NT2/D1 (cell line): ENCODE measurements at regions not wholly inside any gene's neighbourhood (a gene's known extent, or its start where the extent isn't known, plus 50 kb on each side); places are given as distances from the start of the nearest gene placed in this dataset.

ENCODE experiments used
- DNase-seq: peaks from one replicate; pipeline ENCODE4 v3.0.0-alpha.2; 2011; ENCODE audit warnings: low read depth, low spot score
- H3K27me3 ChIP-seq: 2 replicates; pipeline ENCODE4 v1.6.0; 2011; ENCODE audit warnings: mild to moderate bottlenecking; ENCODE audit not compliant: insufficient read length, insufficient read depth
- H3K36me3 ChIP-seq: 2 replicates; pipeline ENCODE4 v1.6.1; 2011; ENCODE audit warnings: mild to moderate bottlenecking, low read length, mixed read lengths; ENCODE audit not compliant: insufficient read depth, insufficient read length
- H3K4me1 ChIP-seq: 2 replicates; pipeline ENCODE4 v1.5.1; 2011; ENCODE audit not compliant: insufficient read depth, insufficient read length
- H3K4me3 ChIP-seq: 2 replicates; pipeline ENCODE4 v1.5.1; 2011; ENCODE audit warnings: low read depth; ENCODE audit not compliant: insufficient read length
- H3K9ac ChIP-seq: 2 replicates; pipeline ENCODE4 v1.6.0; 2011; ENCODE audit warnings: low read depth; ENCODE audit not compliant: insufficient read length
- H3K9me3 ChIP-seq: 2 replicates; pipeline ENCODE4 v1.5.1; 2011; ENCODE audit warnings: mild to moderate bottlenecking, low read length; ENCODE audit not compliant: insufficient read depth
- SUZ12 ChIP-seq: IDR thresholded peaks from 2 replicates; pipeline ENCODE4 v1.6.1; 2011; ENCODE audit not compliant: insufficient read length, insufficient read depth; ENCODE audit errors: extremely low read depth
- YY1 ChIP-seq: IDR thresholded peaks from 2 replicates; pipeline ENCODE4 v1.6.1; 2011; ENCODE audit not compliant: insufficient read length, insufficient read depth
- ZNF274 ChIP-seq: IDR thresholded peaks from 2 replicates; pipeline ENCODE4 v1.6.1; 2011; ENCODE audit warnings: mild to moderate bottlenecking, low read depth, low read length

DNA sequence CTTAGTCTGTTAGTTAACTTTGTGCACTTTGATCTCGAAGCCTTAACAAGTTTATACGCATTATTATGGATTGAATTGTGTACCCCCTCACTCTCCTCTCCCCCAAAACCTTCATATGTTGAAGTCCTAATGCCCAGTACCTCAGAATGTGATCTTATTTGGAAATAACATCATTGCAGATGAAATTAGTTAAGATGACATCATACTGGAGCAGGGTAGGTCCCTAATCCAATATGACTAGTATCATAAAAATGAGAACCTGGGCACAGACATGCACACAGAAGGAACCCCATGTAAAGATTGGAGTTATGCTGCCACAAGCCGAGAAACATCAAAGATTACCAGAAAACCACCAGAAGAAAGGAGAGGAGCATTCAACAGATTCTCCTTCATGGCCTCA lies 85.8 kb upstream of the TSC22D1 start:
- H3K9ac ChIP-seq: no peak overlapping the region
- no peaks in the 10 kb centered on the region for H3K9me3 ChIP-seq
- no peak overlapping the region for H3K4me3 ChIP-seq
- no peak for DNase-seq
- H3K4me1 ChIP-seq: no peaks in the 10 kb centered on the region
- TF ChIP-seq ZNF274 (no peak), SUZ12 (no peak), YY1 (no peak)
- H3K27me3 ChIP-seq: peaks cover 3% of the 10 kb centered on the region
- no peaks in the 10 kb centered on the region for H3K36me3 ChIP-seq

GRCh38 chr13:44660050-44660449 lies 83.9 kb upstream of the TSC22D1 start:
- Histone ChIP-seq H3K27me3 (peaks cover 3% of the 10 kb centered on the region), H3K36me3 (no peaks in the 10 kb centered on the region), H3K4me1 (no peaks in the 10 kb centered on the region), H3K4me3 (no peak overlapping the region), H3K9me3 (no peaks in the 10 kb centered on the region), H3K9ac (no peak overlapping the region)
- no peak for DNase-seq
- TF ChIP-seq YY1 (no peak), SUZ12 (no peak), ZNF274 (no peak)

- peaks cover 3% of the 10 kb centered on the region for H3K4me1 ChIP-seq
- TF ChIP-seq YY1: no peak
- no peak for TF ChIP-seq SUZ12
- no peak for TF ChIP-seq ZNF274
- DNase-seq: no peak
- no peak overlapping the region for H3K4me3 ChIP-seq
- no peak overlapping the region for H3K9ac ChIP-seq
- no peaks in the 10 kb centered on the region for H3K9me3 ChIP-seq
- no peaks in the 10 kb centered on the region for H3K27me3 ChIP-seq
- H3K36me3 ChIP-seq: no peaks in the 10 kb centered on the region
Measured at GRCh38 chr13:44652962-44653660, 77.0 kb upstream of the TSC22D1 start.

DNA sequence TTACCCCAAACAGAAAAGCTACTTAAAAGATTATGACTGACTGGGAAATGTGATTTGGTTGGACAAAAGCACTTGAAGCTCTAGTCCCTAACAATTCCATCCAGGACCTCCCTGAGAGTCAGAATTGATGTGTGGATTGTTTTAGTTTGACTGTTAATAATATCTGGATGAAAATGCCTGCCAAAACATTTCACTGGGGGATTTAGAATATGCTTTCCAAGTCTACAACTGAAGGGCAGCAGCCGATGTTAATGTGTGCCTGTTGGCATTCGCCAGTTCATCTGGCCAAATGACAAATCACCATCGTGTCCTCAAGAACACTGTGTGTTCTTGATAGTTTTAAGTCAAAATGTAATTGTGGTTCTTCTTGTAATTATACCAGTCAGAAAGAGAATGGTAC lies 76.0 kb upstream of the TSC22D1 start:
- TF ChIP-seq SUZ12 (no peak), ZNF274 (no peak), YY1 (no peak)
- no peak overlapping the region for H3K9ac ChIP-seq
- no peak for DNase-seq
- H3K36me3 ChIP-seq: no peaks in the 10 kb centered on the region
- H3K4me3 ChIP-seq: no peak overlapping the region
- peaks cover 3% of the 10 kb centered on the region for H3K4me1 ChIP-seq
- H3K9me3 ChIP-seq: no peaks in the 10 kb centered on the region
- no peaks in the 10 kb centered on the region for H3K27me3 ChIP-seq

- no peak for TF ChIP-seq YY1
- TF ChIP-seq SUZ12: no peak
- TF ChIP-seq ZNF274: no peak
- no peaks in the 10 kb centered on the region for H3K9me3 ChIP-seq
- H3K27me3 ChIP-seq: no peaks in the 10 kb centered on the region
- H3K9ac ChIP-seq: no peak overlapping the region
- H3K4me1 ChIP-seq: peaks cover 3% of the 10 kb centered on the region
- no peak overlapping the region for H3K4me3 ChIP-seq
- no peaks in the 10 kb centered on the region for H3K36me3 ChIP-seq
- no peak for DNase-seq
Measured at GRCh38 chr13:44651724-44652123, 75.6 kb upstream of the TSC22D1 start.

- Histone ChIP-seq H3K27me3 (no peaks in the 10 kb centered on the region), H3K9ac (no peak overlapping the region), H3K4me3 (no peak overlapping the region), H3K4me1 (peaks cover 3% of the 10 kb centered on the region), H3K9me3 (no peaks in the 10 kb centered on the region), H3K36me3 (no peaks in the 10 kb centered on the region)
- no peak for TF ChIP-seq YY1
- TF ChIP-seq ZNF274: no peak
- TF ChIP-seq SUZ12: no peak
- DNase-seq: no peak
Measured at GRCh38 chr13:44651209-44651608, 75.1 kb upstream of the TSC22D1 start.

DNA sequence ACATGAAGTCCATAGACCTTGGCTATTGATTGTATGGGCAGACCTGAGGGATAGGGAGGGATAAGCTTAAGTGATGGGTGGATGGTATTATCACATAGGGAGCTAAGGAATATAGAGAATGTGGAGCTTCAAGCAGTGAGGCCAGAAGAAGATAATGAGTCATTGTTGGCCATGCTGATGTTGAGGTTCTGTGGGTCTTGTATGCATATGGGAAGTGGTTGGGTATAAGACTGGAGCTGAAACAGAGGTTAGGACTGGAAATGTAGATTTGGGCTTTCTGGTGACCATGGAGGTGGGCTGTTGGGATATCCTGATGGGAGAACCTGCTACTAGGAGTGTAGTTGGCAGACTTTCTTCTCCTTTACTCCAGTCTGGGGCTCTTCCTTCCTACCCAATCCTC lies 73.7 kb upstream of the TSC22D1 start:
- TF ChIP-seq YY1 (no peak), SUZ12 (no peak), ZNF274 (no peak)
- H3K4me1 ChIP-seq: peaks cover 3% of the 10 kb centered on the region
- no peaks in the 10 kb centered on the region for H3K36me3 ChIP-seq
- H3K9me3 ChIP-seq: no peaks in the 10 kb centered on the region
- no peak overlapping the region for H3K4me3 ChIP-seq
- H3K9ac ChIP-seq: no peak overlapping the region
- no peak for DNase-seq
- H3K27me3 ChIP-seq: no peaks in the 10 kb centered on the region
